Uterus (tissue), 2 donors: ENCODE measurements at regions not wholly inside any gene's neighbourhood (a gene's known extent, or its start where the extent isn't known, plus 50 kb on each side); places are given as distances from the start of the nearest gene placed in this dataset.

Experiments used
- POLR2A ChIP-seq, 2 donors: fragments of 450-650 bp; IDR thresholded peaks; one replicate each; pipeline ENCODE4 v1.6.1; 2016; ENCODE audit warnings: antibody characterized with exemption in 2 of 2, mild to moderate bottlenecking in 1 of 2, moderate library complexity in 1 of 2
- TF ChIP-seq, protein P1 (sequence below), 4 experiments: fragments of 200-600 bp in 2 of 4; fragments of 450-650 bp in 2 of 4; sonication (generic) in 2 of 4; IDR thresholded peaks; one replicate each; pipeline ENCODE4 v1.5.1; 2016 to 2019; ENCODE audit warnings: antibody characterized with exemption in 4 of 4, mild to moderate bottlenecking in 2 of 4, moderate library complexity in 1 of 4

DNA sequence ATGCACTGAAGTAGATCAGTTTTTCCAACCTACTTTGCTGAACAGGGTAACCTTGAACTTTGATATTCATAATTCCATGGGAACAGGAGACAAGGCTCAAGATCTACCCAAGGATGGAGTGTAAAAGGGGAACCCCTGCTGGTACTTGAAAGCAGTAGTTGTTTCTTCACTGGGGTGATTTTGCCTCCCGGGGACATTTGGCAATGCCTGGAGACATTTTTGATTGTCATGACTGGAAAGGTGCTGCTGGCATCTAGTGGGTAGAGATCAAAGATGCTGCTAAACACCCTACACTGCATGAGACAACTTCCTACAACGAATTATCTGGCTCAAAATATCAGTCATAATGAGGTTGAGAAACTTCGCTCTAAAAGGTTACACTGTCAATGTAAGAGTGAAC, 214.8 kb upstream of the CTBP2 start:
- TF ChIP-seq, protein P1, sequence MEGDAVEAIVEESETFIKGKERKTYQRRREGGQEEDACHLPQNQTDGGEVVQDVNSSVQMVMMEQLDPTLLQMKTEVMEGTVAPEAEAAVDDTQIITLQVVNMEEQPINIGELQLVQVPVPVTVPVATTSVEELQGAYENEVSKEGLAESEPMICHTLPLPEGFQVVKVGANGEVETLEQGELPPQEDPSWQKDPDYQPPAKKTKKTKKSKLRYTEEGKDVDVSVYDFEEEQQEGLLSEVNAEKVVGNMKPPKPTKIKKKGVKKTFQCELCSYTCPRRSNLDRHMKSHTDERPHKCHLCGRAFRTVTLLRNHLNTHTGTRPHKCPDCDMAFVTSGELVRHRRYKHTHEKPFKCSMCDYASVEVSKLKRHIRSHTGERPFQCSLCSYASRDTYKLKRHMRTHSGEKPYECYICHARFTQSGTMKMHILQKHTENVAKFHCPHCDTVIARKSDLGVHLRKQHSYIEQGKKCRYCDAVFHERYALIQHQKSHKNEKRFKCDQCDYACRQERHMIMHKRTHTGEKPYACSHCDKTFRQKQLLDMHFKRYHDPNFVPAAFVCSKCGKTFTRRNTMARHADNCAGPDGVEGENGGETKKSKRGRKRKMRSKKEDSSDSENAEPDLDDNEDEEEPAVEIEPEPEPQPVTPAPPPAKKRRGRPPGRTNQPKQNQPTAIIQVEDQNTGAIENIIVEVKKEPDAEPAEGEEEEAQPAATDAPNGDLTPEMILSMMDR (IDR thresholded peaks at IDR 0.05): no peak
- TF ChIP-seq POLR2A (IDR thresholded peaks at IDR 0.05): no peak
